Mesodermal cell (in vitro differentiated cells): ENCODE measurements at regions not wholly inside any gene's neighbourhood (a gene's known extent, or its start where the extent isn't known, plus 50 kb on each side); places are given as distances from the start of the nearest gene placed in this dataset.

ENCODE experiments used
- H3K27ac ChIP-seq: 2 replicates; pipeline ENCODE4 v1.7.0; 2013; ENCODE audit warnings: mild to moderate bottlenecking, low read depth, low read length, moderate library complexity; ENCODE audit not compliant: severe bottlenecking
- H3K36me3 ChIP-seq: 2 replicates; pipeline ENCODE4 v1.7.1; 2013; ENCODE audit warnings: mild to moderate bottlenecking, low read length, moderate library complexity; ENCODE audit not compliant: control insufficient read depth, insufficient read depth
- H3K4me1 ChIP-seq: one replicate; pipeline ENCODE4 v1.7.1; 2013; ENCODE audit warnings: mild to moderate bottlenecking, low read length; ENCODE audit not compliant: insufficient read depth, control insufficient read depth, poor library complexity, severe bottlenecking
- H3K4me3 ChIP-seq: 2 replicates; pipeline ENCODE4 v1.7.0; 2013; ENCODE audit warnings: low read length, control low read depth, mild to moderate bottlenecking; ENCODE audit not compliant: insufficient read depth, poor library complexity, severe bottlenecking; ENCODE audit errors: extremely low read depth
- H3K9me3 ChIP-seq: 2 replicates; pipeline ENCODE4 v1.7.1; 2013; ENCODE audit warnings: mild to moderate bottlenecking, low read length, moderate library complexity; ENCODE audit not compliant: control insufficient read depth
- WGBS, 2 experiments: methylation state at CpG; one replicate each; pipeline ENCODE4 v1.1.5; 2013; ENCODE audit warnings: missing lambda C conversion rate in 2 of 2; ENCODE audit not compliant: insufficient coverage in 2 of 2; 5-methylcytosine and 5-hydroxymethylcytosine counted together

DNA sequence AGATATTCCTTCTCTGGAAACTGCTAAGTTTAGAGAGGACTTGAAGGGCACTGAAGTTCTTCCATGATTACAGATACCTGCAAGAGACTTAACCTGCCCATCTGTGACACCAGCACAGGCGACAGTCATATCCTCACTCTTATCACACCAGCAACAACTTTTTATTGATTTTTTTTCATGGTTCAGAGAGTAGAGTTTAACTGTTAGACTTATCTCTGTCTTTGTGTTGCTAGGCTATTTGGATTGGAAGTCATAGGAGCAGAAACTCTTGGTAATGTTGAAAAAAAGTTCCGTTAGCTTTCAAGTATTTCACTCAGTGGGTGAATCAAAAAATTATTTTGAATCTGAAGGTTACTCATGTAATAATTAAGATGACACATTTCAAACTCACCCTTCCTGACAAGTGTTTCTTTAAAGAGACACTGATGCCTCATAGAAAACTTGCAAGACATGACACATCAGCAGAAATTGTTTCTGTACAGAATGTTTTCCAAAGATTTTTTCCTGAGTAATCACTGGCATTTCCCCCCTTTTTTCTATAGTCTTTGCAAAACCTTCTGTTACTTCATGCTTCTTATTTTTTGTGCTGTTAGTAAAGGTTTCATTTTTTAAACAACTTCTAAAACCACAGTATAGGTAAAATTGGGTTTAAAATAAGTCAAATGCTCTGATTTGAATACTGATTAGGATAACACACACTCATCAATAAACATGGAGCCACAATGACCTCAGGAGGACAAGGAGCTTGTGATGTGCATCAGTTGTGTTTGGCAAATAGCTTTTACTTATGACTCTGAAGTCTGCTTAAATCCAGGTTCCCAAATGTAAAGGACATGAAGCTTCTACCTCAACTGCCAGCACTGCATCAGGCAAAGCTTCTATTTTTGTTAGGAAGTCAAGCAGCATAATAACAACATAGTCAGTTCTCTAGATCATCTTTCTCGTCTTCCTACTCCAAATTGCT lies 252.9 kb upstream of the MAN1A1 start:
- Histone ChIP-seq H3K9me3 (no peaks in the 10 kb centered on the region), H3K36me3 (no peaks in the 10 kb centered on the region), H3K4me1 (no peaks in the 10 kb centered on the region), H3K27ac (no peak overlapping the region), H3K4me3 (no peak overlapping the region)
- no CpG with 5 or more reads among the region's 3 CpGs for WGBS, 2 experiments

DNA sequence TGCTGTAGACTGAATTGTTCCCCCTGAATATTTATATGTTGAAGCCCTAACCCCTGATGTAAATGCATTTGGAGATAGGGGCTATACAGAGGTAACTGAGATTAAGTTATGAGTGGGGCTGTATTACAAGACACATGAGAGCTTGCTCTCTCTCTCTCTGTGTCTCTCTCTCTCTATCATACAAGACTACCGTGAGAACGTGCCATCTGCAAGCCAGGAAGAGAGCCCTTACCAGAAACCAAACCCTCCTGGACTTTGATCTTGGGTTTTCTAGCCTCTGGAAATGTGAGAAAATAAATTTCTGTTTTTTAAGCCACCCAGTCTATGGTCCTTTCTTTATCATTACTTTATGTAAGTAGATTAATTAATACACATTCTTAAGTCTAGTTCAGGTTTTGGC lies 249.3 kb upstream of the MAN1A1 start:
- WGBS, 2 experiments = no CpG with 5 or more reads among the region's 2 CpGs
- Histone ChIP-seq H3K4me1 (no peaks in the 10 kb centered on the region), H3K9me3 (no peaks in the 10 kb centered on the region), H3K36me3 (no peaks in the 10 kb centered on the region), H3K27ac (no peak overlapping the region), H3K4me3 (no peak overlapping the region)

DNA sequence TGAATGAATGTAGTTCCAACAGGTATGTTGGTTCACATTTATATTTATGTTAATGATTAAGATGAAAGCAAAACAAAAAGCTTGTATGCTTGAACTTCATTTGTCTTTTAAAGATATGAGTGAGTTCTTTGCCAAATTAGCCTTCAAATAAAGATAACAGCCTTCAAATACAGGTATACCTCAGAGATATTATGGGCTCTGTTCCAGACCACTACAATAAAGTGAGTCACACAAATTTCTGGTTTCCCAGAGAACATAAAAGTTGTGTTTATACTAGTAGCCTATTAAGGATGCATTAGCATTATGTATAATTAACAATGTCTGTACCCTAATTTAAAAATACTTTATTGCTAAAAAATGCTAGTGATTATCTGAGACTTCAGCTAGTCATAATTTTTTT lies 245.3 kb upstream of the MAN1A1 start:
- Histone ChIP-seq H3K9me3 (no peaks in the 10 kb centered on the region), H3K27ac (no peak overlapping the region), H3K36me3 (no peaks in the 10 kb centered on the region), H3K4me1 (no peaks in the 10 kb centered on the region), H3K4me3 (no peak overlapping the region)

DNA sequence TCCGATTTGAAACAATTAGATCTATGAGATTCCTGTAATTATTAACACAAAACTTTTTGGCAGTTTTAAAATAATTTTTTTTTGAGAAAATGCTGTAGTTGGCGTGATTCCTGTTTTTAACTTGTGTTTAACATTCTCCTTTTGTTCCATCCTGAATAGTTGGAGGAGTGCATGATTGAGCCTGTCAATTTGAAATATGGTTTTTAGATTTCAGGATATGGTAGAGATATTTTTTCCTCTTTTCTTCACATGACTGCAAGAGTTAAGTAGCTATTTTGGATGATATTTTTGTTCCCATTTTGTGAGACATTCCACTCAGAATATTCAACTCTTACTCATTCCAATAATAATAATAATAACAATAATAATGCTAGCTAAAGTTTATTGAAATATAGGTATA lies 241.7 kb upstream of the MAN1A1 start:
- no peak overlapping the region for H3K4me3 ChIP-seq
- no peak overlapping the region for H3K27ac ChIP-seq
- WGBS, 2 experiments = no CpG with 5 or more reads among the region's 2 CpGs

DNA sequence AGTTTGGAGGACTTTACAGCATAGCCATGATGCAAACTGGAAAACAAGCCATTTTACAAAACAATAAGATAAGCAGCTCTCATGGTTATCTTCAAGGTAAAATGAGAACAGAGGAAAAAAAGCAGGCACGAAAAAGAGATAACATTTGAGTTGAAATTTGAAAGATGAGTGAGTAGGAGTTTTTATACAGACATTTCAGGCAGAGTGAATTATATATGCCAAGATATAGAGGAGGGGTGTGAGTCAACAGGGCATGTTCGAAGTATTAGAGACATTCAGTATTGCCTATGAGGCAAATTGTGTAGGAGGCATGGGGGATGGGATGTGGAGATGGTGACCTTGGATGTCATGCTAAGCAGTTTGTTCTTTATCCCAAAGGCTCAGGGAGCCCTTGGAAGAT lies 240.5 kb upstream of the MAN1A1 start:
- no peak overlapping the region for H3K27ac ChIP-seq
- no peak overlapping the region for H3K4me3 ChIP-seq
- H3K36me3 ChIP-seq = no peaks in the 10 kb centered on the region
- no peaks in the 10 kb centered on the region for H3K9me3 ChIP-seq
- WGBS, 2 experiments = 86 to 90% methylated on average over 2 of the region's 2 CpGs
- no peaks in the 10 kb centered on the region for H3K4me1 ChIP-seq

More for the DNA sequence above, 241.7 kb upstream of the MAN1A1 start:
- Histone ChIP-seq H3K4me1 (no peaks in the 10 kb centered on the region), H3K9me3 (no peaks in the 10 kb centered on the region), H3K36me3 (no peaks in the 10 kb centered on the region)

DNA sequence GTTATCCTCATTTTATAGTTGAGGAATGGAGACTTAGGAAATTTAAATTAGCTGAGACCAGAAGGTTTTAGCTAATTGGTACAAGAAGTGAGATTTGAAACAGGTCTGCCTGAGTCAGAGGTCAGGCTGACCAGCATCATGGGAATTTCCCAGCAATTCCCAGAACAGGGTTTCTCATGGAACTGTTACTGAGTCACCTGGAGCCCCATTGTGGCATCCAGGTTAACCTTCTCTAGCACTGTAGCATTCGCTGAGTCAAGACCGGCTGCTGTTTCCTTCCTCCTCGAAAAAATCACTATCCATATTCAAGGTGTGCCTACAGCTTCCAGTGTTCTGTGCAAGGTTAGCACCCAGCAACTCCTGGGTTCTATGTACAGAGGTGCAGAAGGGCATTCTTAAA lies 238.0 kb upstream of the MAN1A1 start:
- 60 to 93% methylated on average over 2 to 3 of the region's 3 CpGs for WGBS, 2 experiments
- no peak overlapping the region for H3K4me3 ChIP-seq
- no peaks in the 10 kb centered on the region for H3K9me3 ChIP-seq
- H3K36me3 ChIP-seq = no peaks in the 10 kb centered on the region
- H3K27ac ChIP-seq = no peak overlapping the region
- H3K4me1 ChIP-seq = no peaks in the 10 kb centered on the region

DNA sequence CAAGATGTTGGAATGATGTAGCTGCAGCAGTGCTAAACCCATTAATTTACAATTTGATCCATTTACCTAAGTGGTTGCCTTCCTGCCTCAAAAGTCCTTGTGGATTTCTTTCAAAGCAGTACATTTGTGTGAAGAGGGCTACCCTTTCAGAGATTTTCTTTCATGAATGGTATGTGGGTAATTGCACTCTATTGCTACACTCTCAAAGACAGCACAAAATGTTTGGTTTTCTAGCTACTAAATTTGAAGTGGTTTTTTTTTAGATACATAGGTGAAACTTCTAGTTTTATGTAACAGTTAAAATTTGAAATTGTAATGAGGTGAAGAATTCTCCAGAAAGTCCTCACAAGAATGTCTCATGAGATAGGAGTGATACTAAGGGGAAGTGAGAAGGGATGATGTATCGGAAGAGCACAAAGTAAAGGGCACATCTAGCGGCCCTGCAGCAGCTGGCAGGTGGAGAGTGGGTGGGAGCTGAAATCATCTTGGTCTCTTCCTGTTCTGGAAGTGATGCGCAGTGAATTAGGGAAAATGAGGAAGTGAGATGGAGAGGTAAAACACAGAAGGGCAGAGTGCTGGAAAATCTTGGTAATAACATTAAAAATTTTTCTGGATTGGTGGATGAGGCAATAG lies 236.8 kb upstream of the MAN1A1 start:
- WGBS, 2 experiments = 86 to 95% methylated on average over 3 of the region's 3 CpGs
- H3K36me3 ChIP-seq = no peaks in the 10 kb centered on the region
- no peaks in the 10 kb centered on the region for H3K9me3 ChIP-seq
- H3K4me1 ChIP-seq = no peaks in the 10 kb centered on the region
- no peak overlapping the region for H3K4me3 ChIP-seq
- H3K27ac ChIP-seq = no peak overlapping the region

DNA sequence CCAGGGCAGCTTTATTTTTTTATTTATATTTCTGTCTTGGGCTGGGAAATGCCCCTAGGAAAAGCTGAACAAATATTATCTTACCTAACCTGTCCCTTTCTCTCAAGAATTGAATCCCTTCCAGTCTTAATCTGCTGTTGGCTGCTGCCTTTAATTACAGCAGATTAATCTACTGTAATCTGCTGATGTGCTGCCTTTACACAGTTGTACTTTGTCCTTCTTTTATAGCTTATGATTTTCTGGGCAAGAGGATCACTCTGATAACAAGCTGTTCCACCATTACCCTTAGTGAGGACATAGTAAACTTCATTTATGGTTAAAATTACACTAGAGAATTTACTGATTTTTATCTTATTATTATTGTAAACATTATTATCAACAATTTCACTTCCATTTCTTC lies 234.5 kb upstream of the MAN1A1 start:
- no peaks in the 10 kb centered on the region for H3K9me3 ChIP-seq
- H3K27ac ChIP-seq = no peak overlapping the region
- no peaks in the 10 kb centered on the region for H3K4me1 ChIP-seq
- no peak overlapping the region for H3K4me3 ChIP-seq
- H3K36me3 ChIP-seq = no peaks in the 10 kb centered on the region

DNA sequence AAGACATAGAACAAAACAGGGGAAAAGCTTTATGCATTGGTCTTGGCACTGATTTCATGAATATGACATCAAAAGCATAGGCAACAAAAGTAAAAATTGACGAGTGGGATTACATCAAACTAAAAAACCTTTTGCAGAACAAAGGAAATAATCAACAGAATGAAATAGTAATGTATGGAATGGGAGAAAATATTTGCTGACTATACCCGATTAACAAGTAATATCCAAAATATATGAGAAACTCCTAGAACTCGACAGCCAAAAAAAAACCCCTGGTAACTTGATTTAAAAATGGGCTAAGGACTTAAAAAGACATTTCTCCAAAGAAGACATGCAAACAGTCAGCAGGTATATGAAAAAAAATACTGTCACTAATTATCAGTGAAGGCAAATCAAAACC lies 231.7 kb upstream of the MAN1A1 start:
- Histone ChIP-seq H3K9me3 (no peaks in the 10 kb centered on the region), H3K27ac (no peak overlapping the region), H3K4me3 (no peak overlapping the region), H3K4me1 (no peaks in the 10 kb centered on the region), H3K36me3 (no peaks in the 10 kb centered on the region)
- no CpG with 5 or more reads among the region's 3 CpGs for WGBS, 2 experiments

DNA sequence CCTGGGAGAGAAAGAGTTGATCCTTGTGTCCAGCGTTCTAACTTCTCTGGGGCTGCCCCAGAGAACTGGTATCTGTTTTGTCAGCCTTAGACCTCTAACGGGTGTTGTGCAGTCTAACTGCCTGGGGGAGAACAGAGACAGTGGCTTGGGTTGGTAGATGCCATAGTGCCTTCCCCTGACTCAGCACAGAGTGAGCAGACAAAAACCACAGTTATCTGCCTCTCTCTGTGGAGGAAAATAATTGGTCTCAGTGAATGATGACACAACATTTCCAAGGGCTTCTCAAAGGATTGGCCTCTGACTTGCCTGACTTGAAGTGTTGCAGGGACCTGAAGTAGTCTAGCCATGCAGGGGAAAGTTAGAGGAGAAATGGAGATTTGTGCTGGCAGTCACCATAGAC lies 226.2 kb upstream of the MAN1A1 start:
- Histone ChIP-seq H3K9me3 (no peaks in the 10 kb centered on the region), H3K27ac (no peak overlapping the region), H3K4me3 (no peak overlapping the region), H3K4me1 (no peaks in the 10 kb centered on the region), H3K36me3 (no peaks in the 10 kb centered on the region)
- WGBS, 2 experiments = 93 to 94% methylated on average over 2 of the region's 2 CpGs

DNA sequence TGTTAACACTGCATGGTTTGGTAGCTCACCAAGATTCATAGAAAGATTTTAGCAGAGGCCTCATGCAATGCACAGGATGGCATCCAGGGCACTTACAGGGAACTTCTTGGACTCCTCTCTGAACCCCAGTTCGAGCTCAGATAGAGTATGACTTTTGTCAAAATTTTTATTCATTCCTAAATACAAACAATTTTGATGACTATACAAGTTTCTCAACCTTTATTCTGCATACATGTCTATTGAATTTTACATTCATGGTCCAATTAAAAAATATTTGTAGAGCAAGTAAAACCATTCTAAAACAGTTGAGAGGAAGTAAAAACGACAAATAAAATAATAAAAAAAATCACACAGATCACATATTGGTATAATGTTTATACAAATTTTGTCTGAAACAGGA lies 219.0 kb upstream of the MAN1A1 start:
- WGBS, 2 experiments = no CpG with 5 or more reads among the region's 2 CpGs
- H3K27ac ChIP-seq = no peak overlapping the region

More for the DNA sequence above, 219.0 kb upstream of the MAN1A1 start:
- no peaks in the 10 kb centered on the region for H3K9me3 ChIP-seq
- no peaks in the 10 kb centered on the region for H3K36me3 ChIP-seq
- H3K4me3 ChIP-seq = no peak overlapping the region
- H3K4me1 ChIP-seq = no peaks in the 10 kb centered on the region
